Esophagus muscularis mucosa (tissue), 4 donors: ENCODE measurements at regions not wholly inside any gene's neighbourhood (a gene's known extent, or its start where the extent isn't known, plus 50 kb on each side); places are given as distances from the start of the nearest gene placed in this dataset.

ENCODE experiments used
- DNase-seq: peaks from one replicate; pipeline ENCODE4 v3.0.0-alpha.2; 2017; ENCODE audit errors: extremely low spot score
- H3K27ac ChIP-seq, 4 donors: fragments of 200-600 bp; sonication (generic); replicated peaks in 1 of 4; 1 replicate in 3 of 4; 2 replicates in 1 of 4; pipeline ENCODE4 v1.5.1; 2016 to 2019; ENCODE audit warnings: mild to moderate bottlenecking in 1 of 4
- H3K27me3 ChIP-seq, 4 donors: fragments of 200-600 bp; sonication (generic); one replicate each; pipeline versions ENCODE4 v1.5.1 to v1.6.0; 2016 to 2019
- H3K36me3 ChIP-seq, 4 donors: fragments of 200-600 bp; sonication (generic); one replicate each; pipeline ENCODE4 v1.5.1; 2016 to 2019
- H3K4me1 ChIP-seq, 4 donors: fragments of 200-600 bp; sonication (generic); one replicate each; pipeline ENCODE4 v1.5.1; 2016 to 2019
- H3K4me3 ChIP-seq, 4 donors: fragments of 200-600 bp; sonication (generic); 1 replicate in 2 of 4; 2 replicates in 2 of 4; pipeline ENCODE4 v1.5.1; 2016 to 2019; ENCODE audit warnings: mild to moderate bottlenecking in 4 of 4, moderate library complexity in 1 of 4
- H3K9me3 ChIP-seq, 4 donors: fragments of 200-600 bp; sonication (generic); 1 replicate in 3 of 4; 2 replicates in 1 of 4; pipeline ENCODE4 v1.5.1; 2016 to 2019
- CTCF ChIP-seq, 3 experiments: fragments of 200-600 bp in 2 of 3; fragments of 450-650 bp in 1 of 3; sonication (generic) in 2 of 3; IDR thresholded peaks; one replicate each; pipeline ENCODE4 v1.5.1; 2017 to 2019; ENCODE audit warnings: antibody characterized with exemption in 3 of 3, mild to moderate bottlenecking in 2 of 3, moderate library complexity in 1 of 3
- EP300 ChIP-seq: sonication (generic); formaldehyde crosslinking; IDR thresholded peaks from one replicate; pipeline ENCODE4 v1.6.1; 2017; ENCODE audit warnings: antibody characterized with exemption
- POLR2A ChIP-seq: fragments of 450-650 bp; IDR thresholded peaks from one replicate; pipeline ENCODE4 v1.6.1; 2017; ENCODE audit warnings: antibody characterized with exemption, moderate library complexity, mild to moderate bottlenecking, low read depth
- POLR2AphosphoS5 ChIP-seq, 2 donors: sonication (generic); formaldehyde crosslinking; IDR thresholded peaks; one replicate each; pipeline ENCODE4 v1.6.1; 2017; ENCODE audit warnings: antibody characterized with exemption in 2 of 2
- WGBS: methylation state at CpG from one replicate; pipeline ENCODE4 v1.1.5; 2018; 5-methylcytosine and 5-hydroxymethylcytosine counted together
- intact Hi-C: fragments of 100-400 bp; cut with DNase I; formaldehyde crosslinking; loops from one replicate; pipeline ENCODE4 v1.15.1; 2023

GRCh38 chr17:65395924-65396323 is 165.5 kb downstream of the AXIN2 start:
- H3K27ac ChIP-seq = no peak overlapping the region
- no peaks in the 10 kb centered on the region for H3K9me3 ChIP-seq
- H3K4me3 ChIP-seq = no peak overlapping the region
- TF ChIP-seq CTCF (IDR thresholded peaks at IDR 0.05) (no peak), POLR2A (no peak), POLR2AphosphoS5 (IDR thresholded peaks at IDR 0.05) (no peak), EP300 (no peak)
- H3K27me3 ChIP-seq = no peaks in the 10 kb centered on the region
- intact Hi-C loops = no loop called here
- H3K36me3 ChIP-seq = no peaks in the 10 kb centered on the region
- no peak for DNase-seq
- 92% methylated on average over 1 of the region's 1 CpG for WGBS
- H3K4me1 ChIP-seq = no peaks in the 10 kb centered on the region

- Histone ChIP-seq H3K4me1 (no peaks in the 10 kb centered on the region), H3K4me3 (no peak overlapping the region), H3K9me3 (no peaks in the 10 kb centered on the region), H3K36me3 (no peaks in the 10 kb centered on the region), H3K27ac (no peak overlapping the region), H3K27me3 (no peaks in the 10 kb centered on the region)
- DNase-seq = no peak
- intact Hi-C loops = no loop called here
- 56% methylated on average over 3 of the region's 3 CpGs for WGBS
- no peak for TF ChIP-seq EP300
These were observed 166.5 kb downstream of the AXIN2 start for GRCh38 chr17:65394811-65395472.

DNA sequence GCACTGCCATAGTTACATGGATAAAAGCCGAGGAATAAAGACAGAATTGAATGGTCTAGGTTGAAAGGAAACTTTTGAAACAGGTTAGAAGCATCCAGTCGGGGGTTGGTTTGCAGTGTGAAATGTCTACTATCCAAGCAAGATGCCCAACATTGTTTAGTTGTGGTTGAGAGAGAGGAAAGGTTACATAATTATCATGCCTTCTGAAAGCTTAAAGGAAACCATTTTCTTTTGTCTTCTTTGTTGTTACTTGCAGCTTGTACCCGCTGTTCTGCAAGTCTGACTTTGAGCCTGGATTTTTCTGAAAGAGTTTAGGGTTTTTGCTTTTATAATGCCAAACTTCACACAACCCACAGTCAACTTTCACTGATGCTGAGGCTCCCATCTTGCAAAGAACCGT is 167.9 kb downstream of the AXIN2 start:
- no peaks in the 10 kb centered on the region for H3K27me3 ChIP-seq
- no peak for TF ChIP-seq CTCF (IDR thresholded peaks at IDR 0.05)
- no peak for TF ChIP-seq EP300
- no peak for TF ChIP-seq POLR2AphosphoS5 (IDR thresholded peaks at IDR 0.05)
- no peak for TF ChIP-seq POLR2A
- no peaks in the 10 kb centered on the region for H3K9me3 ChIP-seq
- H3K27ac ChIP-seq = no peak overlapping the region
- intact Hi-C loops = no loop called here
- 79% methylated on average over 4 of the region's 4 CpGs for WGBS
- no peak overlapping the region for H3K4me3 ChIP-seq
- no peaks in the 10 kb centered on the region for H3K4me1 ChIP-seq
- no peaks in the 10 kb centered on the region for H3K36me3 ChIP-seq
- no peak for DNase-seq

DNA sequence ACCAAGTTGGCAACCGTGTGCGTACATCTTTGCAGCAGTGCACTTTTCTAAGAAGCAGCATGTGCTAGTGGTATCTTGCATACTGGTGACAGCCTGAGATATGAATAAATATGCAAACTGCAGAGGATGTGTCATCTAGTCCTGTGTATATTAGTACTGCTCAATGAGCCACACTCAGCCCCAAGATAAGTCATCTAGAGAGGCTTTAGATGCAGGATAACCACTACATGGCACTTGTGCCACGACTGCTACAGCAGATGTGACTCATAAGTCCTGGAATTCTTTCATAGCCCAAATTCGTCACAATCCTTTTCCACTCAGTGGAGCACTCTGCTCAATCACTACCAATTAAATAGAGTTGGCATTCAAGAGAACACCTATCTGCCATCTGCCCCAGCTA is 171.5 kb downstream of the AXIN2 start:
- Histone ChIP-seq H3K27me3 (no peaks in the 10 kb centered on the region), H3K9me3 (no peaks in the 10 kb centered on the region), H3K36me3 (no peaks in the 10 kb centered on the region), H3K4me1 (no peaks in the 10 kb centered on the region), H3K4me3 (no peak overlapping the region), H3K27ac (no peak overlapping the region)
- TF ChIP-seq POLR2A (no peak), EP300 (no peak), CTCF (IDR thresholded peaks at IDR 0.05) (no peak), POLR2AphosphoS5 (IDR thresholded peaks at IDR 0.05) (no peak)
- 46% methylated on average over 2 of the region's 4 CpGs for WGBS
- DNase-seq = no peak
- intact Hi-C loops = no loop called here

GRCh38 chr17:65389426-65389825 is 172.0 kb downstream of the AXIN2 start:
- intact Hi-C loops = no loop called here
- H3K4me3 ChIP-seq = no peak overlapping the region
- TF ChIP-seq POLR2AphosphoS5 (IDR thresholded peaks at IDR 0.05) (no peak), CTCF (IDR thresholded peaks at IDR 0.05) (no peak), POLR2A (no peak), EP300 (no peak)
- no peaks in the 10 kb centered on the region for H3K9me3 ChIP-seq
- 100% methylated on average over 1 of the region's 1 CpG for WGBS
- H3K4me1 ChIP-seq = no peaks in the 10 kb centered on the region
- H3K27me3 ChIP-seq = no peaks in the 10 kb centered on the region
- DNase-seq = no peak
- no peaks in the 10 kb centered on the region for H3K36me3 ChIP-seq
- no peak overlapping the region for H3K27ac ChIP-seq
